ENCODE measurements at regions not wholly inside any gene's neighbourhood (a gene's known extent, or its start where the extent isn't known, plus 50 kb on each side); places are given as distances from the start of the nearest gene placed in this dataset.
A peak's percentile ranks its signal among the peaks of the same experiment; 100 is the strongest.

- no peak for DNase-seq (ENCODE audit: low spot score)
- Histone ChIP-seq H3K9me3 (replicated peaks in 1 of 2; ENCODE audit: control insufficient read depth in 2 of 2, insufficient read depth in 1 of 2, low read depth in 1 of 2, low read length in 2 of 2) (no peaks in the 10 kb centered on the region), H3K27ac (replicated peaks; ENCODE audit: low read length) (no peak overlapping the region), H2AK5ac (ENCODE audit: low read depth, low read length) (no peak overlapping the region), H4K91ac (ENCODE audit: low read depth, low read length, poor library complexity) (no peak overlapping the region), H2BK120ac (ENCODE audit: low read depth, low read length) (no peak overlapping the region), H3K23ac (ENCODE audit: low read depth, low read length, poor library complexity) (no peak overlapping the region), H3K14ac (ENCODE audit: low read length) (no peak overlapping the region), H3K79me1 (ENCODE audit: low read depth, low read length) (no peaks in the 10 kb centered on the region), H2BK5ac (ENCODE audit: low read length) (no peak overlapping the region), H3K36me3 (replicated peaks in 1 of 2; ENCODE audit: control insufficient read depth in 2 of 2, insufficient read depth in 2 of 2, low read length in 2 of 2) (no peaks in the 10 kb centered on the region), H3K9ac (ENCODE audit: low read depth, low read length, poor library complexity) (no peak overlapping the region), H3K18ac (ENCODE audit: low read length) (no peak overlapping the region), H3K27me3 (ENCODE audit: control insufficient read depth in 3 of 3, insufficient read depth in 3 of 3, low read depth in 1 of 3, low read length in 3 of 3) (no peaks in the 10 kb centered on the region), H3K4ac (ENCODE audit: low read length) (no peak overlapping the region), H2BK15ac (ENCODE audit: low read length) (no peak overlapping the region), H3K4me2 (ENCODE audit: insufficient read depth, low read length, poor library complexity, severe bottlenecking) (no peak overlapping the region), H3K4me3 (ENCODE audit: low read length in 2 of 2) (no peak overlapping the region), H3K4me1 (ENCODE audit: control insufficient read depth in 2 of 2, insufficient read depth in 1 of 2, low read depth in 1 of 2, low read length in 2 of 2) (no peaks in the 10 kb centered on the region), H4K8ac (ENCODE audit: low read depth, low read length) (no peak overlapping the region), H2AFZ (ENCODE audit: low read length) (no peak overlapping the region), H2BK12ac (ENCODE audit: low read length) (no peak overlapping the region)
- no CpG with 5 or more reads among the region's 5 CpGs for WGBS, 2 donors (ENCODE audit: extremely low coverage in 2 of 2, insufficient read length in 2 of 2, insufficient replicate concordance in 1 of 2)
Observed at GRCh38 chr9:86494644-86495111, 140.5 kb upstream of the TUT7 start.

- Histone ChIP-seq H2AFZ (ENCODE audit: low read length) (no peak overlapping the region), H2AK5ac (ENCODE audit: low read depth, low read length) (peak overlapping the region; percentile 11), H4K8ac (ENCODE audit: low read depth, low read length) (no peak overlapping the region), H2BK12ac (ENCODE audit: low read length) (no peak overlapping the region), H3K9me3 (replicated peaks in 1 of 2; ENCODE audit: control insufficient read depth in 2 of 2, insufficient read depth in 1 of 2, low read depth in 1 of 2, low read length in 2 of 2) (no peaks in the 10 kb centered on the region), H3K4me1 (ENCODE audit: control insufficient read depth in 2 of 2, insufficient read depth in 1 of 2, low read depth in 1 of 2, low read length in 2 of 2) (no peaks in the 10 kb centered on the region), H2BK5ac (ENCODE audit: low read length) (peak overlapping the region; percentile 7), H2BK15ac (ENCODE audit: low read length) (no peak overlapping the region), H4K91ac (ENCODE audit: low read depth, low read length, poor library complexity) (no peak overlapping the region), H3K4ac (ENCODE audit: low read length) (no peak overlapping the region), H3K14ac (ENCODE audit: low read length) (no peak overlapping the region), H3K27me3 (ENCODE audit: control insufficient read depth in 3 of 3, insufficient read depth in 3 of 3, low read depth in 1 of 3, low read length in 3 of 3) (no peaks in the 10 kb centered on the region), H3K9ac (ENCODE audit: low read depth, low read length, poor library complexity) (no peak overlapping the region), H2BK120ac (ENCODE audit: low read depth, low read length) (no peak overlapping the region), H3K4me3 (ENCODE audit: low read length in 2 of 2) (no peak overlapping the region), H3K79me1 (ENCODE audit: low read depth, low read length) (no peaks in the 10 kb centered on the region), H3K36me3 (replicated peaks in 1 of 2; ENCODE audit: control insufficient read depth in 2 of 2, insufficient read depth in 2 of 2, low read length in 2 of 2) (no peaks in the 10 kb centered on the region), H3K23ac (ENCODE audit: low read depth, low read length, poor library complexity) (no peak overlapping the region), H3K18ac (ENCODE audit: low read length) (no peak overlapping the region), H3K27ac (replicated peaks; ENCODE audit: low read length) (no peak overlapping the region), H3K4me2 (ENCODE audit: insufficient read depth, low read length, poor library complexity, severe bottlenecking) (no peak overlapping the region)
- DNase-seq (ENCODE audit: low spot score) = no peak
- WGBS, 2 donors (ENCODE audit: extremely low coverage in 2 of 2, insufficient read length in 2 of 2, insufficient replicate concordance in 1 of 2) = no CpG with 5 or more reads among the region's 8 CpGs
Observed at GRCh38 chr9:86491468-86492266, 137.5 kb upstream of the TUT7 start.

- no peak for DNase-seq (ENCODE audit: low spot score)
- Histone ChIP-seq H3K36me3 (replicated peaks in 1 of 2; ENCODE audit: control insufficient read depth in 2 of 2, insufficient read depth in 2 of 2, low read length in 2 of 2) (no peaks in the 10 kb centered on the region), H3K27ac (replicated peaks; ENCODE audit: low read length) (no peak overlapping the region), H3K4me2 (ENCODE audit: insufficient read depth, low read length, poor library complexity, severe bottlenecking) (no peak overlapping the region), H4K8ac (ENCODE audit: low read depth, low read length) (no peak overlapping the region), H4K91ac (ENCODE audit: low read depth, low read length, poor library complexity) (no peak overlapping the region), H2BK5ac (ENCODE audit: low read length) (peak overlapping the region; percentile 45), H3K4me1 (ENCODE audit: control insufficient read depth in 2 of 2, insufficient read depth in 1 of 2, low read depth in 1 of 2, low read length in 2 of 2) (no peaks in the 10 kb centered on the region), H2BK120ac (ENCODE audit: low read depth, low read length) (no peak overlapping the region), H3K9me3 (replicated peaks in 1 of 2; ENCODE audit: control insufficient read depth in 2 of 2, insufficient read depth in 1 of 2, low read depth in 1 of 2, low read length in 2 of 2) (no peaks in the 10 kb centered on the region), H3K9ac (ENCODE audit: low read depth, low read length, poor library complexity) (no peak overlapping the region), H2AK5ac (ENCODE audit: low read depth, low read length) (no peak overlapping the region), H2BK12ac (ENCODE audit: low read length) (no peak overlapping the region), H3K4ac (ENCODE audit: low read length) (no peak overlapping the region), H3K23ac (ENCODE audit: low read depth, low read length, poor library complexity) (no peak overlapping the region), H3K27me3 (ENCODE audit: control insufficient read depth in 3 of 3, insufficient read depth in 3 of 3, low read depth in 1 of 3, low read length in 3 of 3) (no peaks in the 10 kb centered on the region), H3K79me1 (ENCODE audit: low read depth, low read length) (no peaks in the 10 kb centered on the region), H3K14ac (ENCODE audit: low read length) (no peak overlapping the region), H3K4me3 (ENCODE audit: low read length in 2 of 2) (no peak overlapping the region), H2AFZ (ENCODE audit: low read length) (no peak overlapping the region), H3K18ac (ENCODE audit: low read length) (peak overlapping the region; percentile 68), H2BK15ac (ENCODE audit: low read length) (peak overlapping the region; percentile 2)
- WGBS, 2 donors (ENCODE audit: extremely low coverage in 2 of 2, insufficient read length in 2 of 2, insufficient replicate concordance in 1 of 2) = no CpG with 5 or more reads among the region's 7 CpGs
Observed at GRCh38 chr9:86488794-86489193, 134.6 kb upstream of the TUT7 start.

- Histone ChIP-seq H3K79me1 (ENCODE audit: low read depth, low read length) (no peaks in the 10 kb centered on the region), H3K9ac (ENCODE audit: low read depth, low read length, poor library complexity) (no peak overlapping the region), H3K36me3 (replicated peaks in 1 of 2; ENCODE audit: control insufficient read depth in 2 of 2, insufficient read depth in 2 of 2, low read length in 2 of 2) (no peaks in the 10 kb centered on the region), H2BK120ac (ENCODE audit: low read depth, low read length) (no peak overlapping the region), H3K18ac (ENCODE audit: low read length) (no peak overlapping the region), H3K27ac (replicated peaks; ENCODE audit: low read length) (no peak overlapping the region), H3K4me2 (ENCODE audit: insufficient read depth, low read length, poor library complexity, severe bottlenecking) (no peak overlapping the region), H2BK5ac (ENCODE audit: low read length) (peak overlapping the region; percentile 45), H3K14ac (ENCODE audit: low read length) (no peak overlapping the region), H3K4me1 (ENCODE audit: control insufficient read depth in 2 of 2, insufficient read depth in 1 of 2, low read depth in 1 of 2, low read length in 2 of 2) (no peaks in the 10 kb centered on the region), H3K23ac (ENCODE audit: low read depth, low read length, poor library complexity) (no peak overlapping the region), H4K91ac (ENCODE audit: low read depth, low read length, poor library complexity) (no peak overlapping the region), H4K8ac (ENCODE audit: low read depth, low read length) (no peak overlapping the region), H3K4me3 (ENCODE audit: low read length in 2 of 2) (no peak overlapping the region), H2BK12ac (ENCODE audit: low read length) (no peak overlapping the region), H3K4ac (ENCODE audit: low read length) (no peak overlapping the region), H2AK5ac (ENCODE audit: low read depth, low read length) (peak overlapping the region; percentile 9), H3K9me3 (replicated peaks in 1 of 2; ENCODE audit: control insufficient read depth in 2 of 2, insufficient read depth in 1 of 2, low read depth in 1 of 2, low read length in 2 of 2) (no peaks in the 10 kb centered on the region), H2BK15ac (ENCODE audit: low read length) (peak overlapping the region; percentile 2), H3K27me3 (ENCODE audit: control insufficient read depth in 3 of 3, insufficient read depth in 3 of 3, low read depth in 1 of 3, low read length in 3 of 3) (no peaks in the 10 kb centered on the region), H2AFZ (ENCODE audit: low read length) (no peak overlapping the region)
- no peak for DNase-seq (ENCODE audit: low spot score)
- WGBS, 2 donors (ENCODE audit: extremely low coverage in 2 of 2, insufficient read length in 2 of 2, insufficient replicate concordance in 1 of 2) = no CpG with 5 or more reads among the region's 6 CpGs
Observed at GRCh38 chr9:86488345-86488744, 134.1 kb upstream of the TUT7 start.

Measured in neuronal stem cell (in vitro differentiated cells).